SU-DHL-6 (cell line): ENCODE measurements at regions not wholly inside any gene's neighbourhood (a gene's known extent, or its start where the extent isn't known, plus 50 kb on each side); places are given as distances from the start of the nearest gene placed in this dataset.

Experiments used
- H2AFZ ChIP-seq: fragments of 200-600 bp; sonication (generic); 2 replicates; pipeline ENCODE4 v1.6.1; 2014; ENCODE audit warnings: low read depth, mild to moderate bottlenecking, moderate library complexity, mixed read lengths, antibody characterized with exemption, low read length; ENCODE audit not compliant: severe bottlenecking
- H3F3A ChIP-seq: fragments of 200-600 bp; shearing (Covaris generic); 2 replicates; pipeline ENCODE4 v1.6.0; 2016; ENCODE audit warnings: antibody characterized with exemption, mild to moderate bottlenecking; ENCODE audit not compliant: insufficient read depth
- H3K27ac ChIP-seq: fragments of 200-600 bp; sonication (generic); 2 replicates; pipeline ENCODE4 v1.5.1; 2016; ENCODE audit warnings: low read depth, mild to moderate bottlenecking, low read length, moderate library complexity, mixed read lengths
- H3K27me3 ChIP-seq: fragments of 200-600 bp; sonication (generic), shearing (Covaris generic); 2 replicates; pipeline ENCODE4 v1.6.0; 2014; ENCODE audit warnings: mild to moderate bottlenecking, low read length
- H3K36me3 ChIP-seq: fragments of 200-600 bp; sonication (generic); 2 replicates; pipeline ENCODE4 v1.6.1; 2014; ENCODE audit warnings: mild to moderate bottlenecking, low read length, mixed read lengths
- H3K4me2 ChIP-seq: fragments of 300-600, 200-600 bp; shearing (Covaris generic), sonication (generic); 2 replicates; pipeline ENCODE4 v1.6.0; 2014; ENCODE audit warnings: low read length, low read depth, mild to moderate bottlenecking; ENCODE audit not compliant: poor library complexity, severe bottlenecking
- H3K4me3 ChIP-seq: fragments of 200-600 bp; sonication (generic); 2 replicates; pipeline ENCODE4 v1.5.1; 2014; ENCODE audit warnings: antibody characterized with exemption, low read length, mild to moderate bottlenecking, mixed read lengths; ENCODE audit not compliant: insufficient read depth, poor library complexity, severe bottlenecking
- H3K79me2 ChIP-seq: fragments of 200-600 bp; sonication (generic); 2 replicates; pipeline ENCODE4 v1.6.1; 2014; ENCODE audit warnings: mild to moderate bottlenecking, low read length, moderate library complexity; ENCODE audit not compliant: insufficient read depth
- H3K9ac ChIP-seq: fragments of 200-600 bp; sonication (generic); 2 replicates; pipeline ENCODE4 v1.7.0; 2014; ENCODE audit warnings: mild to moderate bottlenecking, low read length
- H3K9me2 ChIP-seq: fragments of 200-600 bp; sonication (generic); replicated peaks from 2 replicates; pipeline ENCODE4 v1.6.1; 2014; ENCODE audit warnings: low read length; ENCODE audit not compliant: insufficient read depth
- H3K9me3 ChIP-seq: fragments of 200-600 bp; sonication (generic); 2 replicates; pipeline ENCODE4 v1.6.1; 2014; ENCODE audit warnings: low read length, mixed read lengths; ENCODE audit not compliant: insufficient read depth
- H4K20me1 ChIP-seq: fragments of 200-600 bp; sonication (generic); 2 replicates; pipeline ENCODE4 v1.6.1; 2014; ENCODE audit warnings: low read depth, mild to moderate bottlenecking, antibody characterized with exemption, low read length, moderate library complexity, mixed read lengths
- EZH2phosphoT487 ChIP-seq: fragments of 200-600 bp; sonication (generic), shearing (Covaris generic); conservative IDR thresholded peaks from 2 replicates; pipeline ENCODE4 v1.6.1; 2018; ENCODE audit warnings: mild to moderate bottlenecking, antibody characterized with exemption, low read length, moderate library complexity, mixed read lengths
- TF ChIP-seq, protein P1 (sequence below): fragments of 200-600 bp; sonication (generic); IDR thresholded peaks from one replicate; pipeline ENCODE4 v1.5.1; 2017; ENCODE audit warnings: antibody characterized with exemption, mild to moderate bottlenecking, low read length, moderate library complexity; ENCODE audit not compliant: insufficient read depth, poor library complexity, severe bottlenecking

GRCh38 chr21:41032541-41032940 lies 135.4 kb upstream of the BACE2 start:
- Histone ChIP-seq H2AFZ (no peak overlapping the region), H3K4me3 (no peak overlapping the region), H3F3A (no peaks in the 10 kb centered on the region), H3K27me3 (no peaks in the 10 kb centered on the region), H3K36me3 (no peaks in the 10 kb centered on the region), H3K9me2 (no peaks in the 10 kb centered on the region), H3K9ac (no peak overlapping the region), H3K27ac (no peak overlapping the region), H3K79me2 (no peaks in the 10 kb centered on the region), H3K9me3 (no peaks in the 10 kb centered on the region), H3K4me2 (no peak overlapping the region), H4K20me1 (no peaks in the 10 kb centered on the region)
- no peak for TF ChIP-seq EZH2phosphoT487
- TF ChIP-seq, protein P1, sequence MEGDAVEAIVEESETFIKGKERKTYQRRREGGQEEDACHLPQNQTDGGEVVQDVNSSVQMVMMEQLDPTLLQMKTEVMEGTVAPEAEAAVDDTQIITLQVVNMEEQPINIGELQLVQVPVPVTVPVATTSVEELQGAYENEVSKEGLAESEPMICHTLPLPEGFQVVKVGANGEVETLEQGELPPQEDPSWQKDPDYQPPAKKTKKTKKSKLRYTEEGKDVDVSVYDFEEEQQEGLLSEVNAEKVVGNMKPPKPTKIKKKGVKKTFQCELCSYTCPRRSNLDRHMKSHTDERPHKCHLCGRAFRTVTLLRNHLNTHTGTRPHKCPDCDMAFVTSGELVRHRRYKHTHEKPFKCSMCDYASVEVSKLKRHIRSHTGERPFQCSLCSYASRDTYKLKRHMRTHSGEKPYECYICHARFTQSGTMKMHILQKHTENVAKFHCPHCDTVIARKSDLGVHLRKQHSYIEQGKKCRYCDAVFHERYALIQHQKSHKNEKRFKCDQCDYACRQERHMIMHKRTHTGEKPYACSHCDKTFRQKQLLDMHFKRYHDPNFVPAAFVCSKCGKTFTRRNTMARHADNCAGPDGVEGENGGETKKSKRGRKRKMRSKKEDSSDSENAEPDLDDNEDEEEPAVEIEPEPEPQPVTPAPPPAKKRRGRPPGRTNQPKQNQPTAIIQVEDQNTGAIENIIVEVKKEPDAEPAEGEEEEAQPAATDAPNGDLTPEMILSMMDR, result no peak

- Histone ChIP-seq H4K20me1 (no peaks in the 10 kb centered on the region), H3K9me2 (no peaks in the 10 kb centered on the region), H3K4me2 (no peak overlapping the region), H3K4me3 (no peak overlapping the region), H3F3A (no peaks in the 10 kb centered on the region), H3K27ac (no peak overlapping the region), H3K27me3 (no peaks in the 10 kb centered on the region), H3K9ac (no peak overlapping the region), H3K79me2 (no peaks in the 10 kb centered on the region), H3K36me3 (no peaks in the 10 kb centered on the region), H3K9me3 (no peaks in the 10 kb centered on the region), H2AFZ (no peak overlapping the region)
- TF ChIP-seq, protein P1, result no peak
- no peak for TF ChIP-seq EZH2phosphoT487
Observed at GRCh38 chr21:41037212-41037611, 130.7 kb upstream of the BACE2 start.

GRCh38 chr21:41037936-41038335 lies 130.0 kb upstream of the BACE2 start:
- Histone ChIP-seq H3K4me2 (no peak overlapping the region), H4K20me1 (no peaks in the 10 kb centered on the region), H3K27me3 (no peaks in the 10 kb centered on the region), H3K9ac (no peak overlapping the region), H2AFZ (no peak overlapping the region), H3K36me3 (no peaks in the 10 kb centered on the region), H3F3A (no peaks in the 10 kb centered on the region), H3K27ac (no peak overlapping the region), H3K79me2 (no peaks in the 10 kb centered on the region), H3K9me2 (no peaks in the 10 kb centered on the region), H3K4me3 (no peak overlapping the region), H3K9me3 (no peaks in the 10 kb centered on the region)
- TF ChIP-seq EZH2phosphoT487, result no peak
- TF ChIP-seq, protein P1, result no peak
